KOPT-K1 (cell line): ENCODE measurements at regions not wholly inside any gene's neighbourhood (a gene's known extent, or its start where the extent isn't known, plus 50 kb on each side); places are given as distances from the start of the nearest gene placed in this dataset.

ENCODE experiments used
- H3K27ac ChIP-seq: fragments of 200-600 bp; sonication (generic); 2 replicates; pipeline ENCODE4 v1.5.1; 2016; ENCODE audit warnings: antibody characterized with exemption, mild to moderate bottlenecking, low read depth, low read length; ENCODE audit not compliant: poor library complexity, severe bottlenecking
- H3K36me3 ChIP-seq: fragments of 200-600 bp; sonication (generic); 2 replicates; pipeline ENCODE4 v1.5.1; 2017; ENCODE audit warnings: antibody characterized with exemption, mild to moderate bottlenecking, low read length, moderate library complexity; ENCODE audit not compliant: insufficient read depth
- H3K9me3 ChIP-seq: fragments of 200-600 bp; sonication (generic); 2 replicates; pipeline ENCODE4 v1.5.1; 2017; ENCODE audit warnings: antibody characterized with exemption, low read length, mild to moderate bottlenecking; ENCODE audit not compliant: insufficient read depth, poor library complexity, severe bottlenecking

DNA sequence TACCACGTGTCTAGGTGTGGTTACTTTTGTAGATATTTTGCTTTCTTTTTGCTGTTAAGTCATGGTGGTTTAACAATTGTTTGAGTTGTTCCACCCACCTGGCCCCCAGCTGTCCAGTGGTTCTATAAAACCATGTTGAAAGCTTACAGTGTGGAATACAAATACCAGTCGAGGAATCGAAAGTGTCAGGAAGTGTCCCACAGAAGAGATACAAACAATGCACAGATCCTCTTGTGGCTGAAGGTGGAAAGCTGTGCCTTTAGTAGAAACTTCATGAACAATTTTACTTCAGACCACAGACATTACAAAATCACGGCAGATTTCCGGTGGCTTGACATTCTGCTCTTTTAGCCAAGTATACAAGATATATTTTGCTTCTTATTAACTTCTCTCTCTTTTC lies 782.4 kb upstream of the SOX9 start:
- H3K9me3 ChIP-seq = no peaks in the 10 kb centered on the region
- no peaks in the 10 kb centered on the region for H3K36me3 ChIP-seq

DNA sequence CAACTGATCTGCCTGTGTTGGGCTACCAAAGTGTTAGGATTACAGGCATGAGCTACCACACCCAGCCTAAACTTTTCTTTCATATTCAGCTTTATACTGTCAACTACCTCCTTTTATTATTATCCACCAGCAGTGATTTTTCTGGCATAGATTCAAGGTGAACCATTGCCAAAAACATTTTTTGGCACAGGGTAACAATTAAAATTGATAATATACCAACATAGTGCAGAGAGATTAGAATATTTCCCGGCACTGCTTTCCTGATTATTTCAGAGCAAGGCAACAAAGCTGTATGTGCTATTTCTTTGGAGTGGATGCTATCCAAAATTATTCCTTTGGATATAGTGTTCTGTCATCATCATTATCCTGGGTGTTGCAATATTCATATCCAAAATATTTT lies 781.6 kb upstream of the SOX9 start:
- H3K36me3 ChIP-seq = no peaks in the 10 kb centered on the region
- H3K27ac ChIP-seq = no peak overlapping the region

More for the DNA sequence above, 782.4 kb upstream of the SOX9 start:
- no peak overlapping the region for H3K27ac ChIP-seq

DNA sequence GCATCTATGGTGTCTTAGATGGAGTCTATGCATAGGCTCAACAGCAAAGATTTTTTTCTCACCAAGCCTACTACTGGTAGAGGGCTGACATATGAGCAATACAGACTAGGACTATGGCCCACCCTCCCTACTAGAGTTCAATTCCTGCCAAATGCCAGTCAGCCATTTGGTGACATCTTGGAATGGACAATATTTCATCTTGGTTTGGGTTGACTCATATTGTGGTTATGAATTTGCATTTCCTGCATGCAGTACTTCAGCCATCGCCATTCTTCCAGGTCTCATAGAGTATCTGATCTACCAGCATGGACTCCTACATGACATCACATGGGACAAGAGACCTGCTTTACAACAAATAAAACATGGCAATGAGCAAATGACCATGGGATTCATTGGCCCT lies 778.1 kb upstream of the SOX9 start:
- no peaks in the 10 kb centered on the region for H3K36me3 ChIP-seq
- no peak overlapping the region for H3K27ac ChIP-seq
- H3K9me3 ChIP-seq = no peaks in the 10 kb centered on the region

More for the DNA sequence above, 781.6 kb upstream of the SOX9 start:
- no peaks in the 10 kb centered on the region for H3K9me3 ChIP-seq

DNA sequence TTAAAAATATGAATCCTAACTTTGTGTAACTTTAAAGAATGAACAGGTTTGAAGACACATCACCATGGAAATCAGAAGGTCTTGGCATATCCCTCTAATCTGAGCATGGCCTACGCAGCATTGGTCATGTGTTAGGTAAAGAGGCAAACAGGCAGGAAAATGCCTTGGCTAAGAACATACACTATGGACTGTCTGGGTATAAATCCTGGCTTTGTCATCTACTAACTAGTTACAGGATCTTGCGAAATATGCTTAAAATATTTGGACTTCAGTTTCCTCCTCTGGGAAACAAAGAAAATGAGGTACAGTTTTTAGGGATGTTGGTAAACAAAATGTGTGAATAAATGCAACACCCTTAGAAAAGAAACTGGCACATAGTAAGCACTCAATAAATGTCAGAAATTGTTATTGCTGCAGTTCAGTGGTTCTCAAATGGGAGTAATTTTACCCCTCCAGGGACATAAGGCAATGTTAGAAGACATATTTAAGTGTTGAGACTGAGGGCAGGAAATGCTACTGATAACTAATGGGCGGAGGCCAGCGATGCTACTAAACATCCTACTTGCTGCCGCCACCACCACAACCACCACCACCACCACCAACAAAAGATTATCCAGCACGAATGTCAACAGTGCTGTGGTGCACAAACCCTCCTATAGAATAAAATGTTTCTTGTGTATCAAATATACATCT lies 770.8 kb upstream of the SOX9 start:
- Histone ChIP-seq H3K9me3 (no peaks in the 10 kb centered on the region), H3K36me3 (no peaks in the 10 kb centered on the region), H3K27ac (no peak overlapping the region)

DNA sequence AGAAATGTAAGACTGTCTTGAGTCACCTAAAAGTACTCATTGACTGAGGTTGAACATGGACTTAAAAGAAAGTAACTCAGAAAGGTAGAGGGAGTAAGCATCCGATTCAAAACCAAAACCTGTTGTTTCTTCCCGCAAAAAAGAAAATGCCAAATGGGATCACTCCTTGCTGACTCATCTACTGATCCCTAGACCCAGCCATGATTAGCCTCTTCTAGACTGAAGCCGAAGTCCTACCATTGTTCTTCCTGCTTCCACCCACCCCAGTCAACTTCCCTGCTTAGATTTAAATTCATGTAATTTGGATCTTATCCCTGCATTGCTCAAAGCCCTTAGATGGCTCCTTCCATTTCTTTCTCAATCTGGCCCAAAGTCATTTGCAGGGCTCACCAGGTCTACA lies 760.5 kb upstream of the SOX9 start:
- Histone ChIP-seq H3K9me3 (peaks cover 4% of the 10 kb centered on the region), H3K36me3 (no peaks in the 10 kb centered on the region), H3K27ac (no peak overlapping the region)

GRCh38 chr17:71361656-71362450 lies 759.0 kb upstream of the SOX9 start:
- H3K27ac ChIP-seq = no peak overlapping the region
- H3K36me3 ChIP-seq = no peaks in the 10 kb centered on the region
- H3K9me3 ChIP-seq = peaks cover 4% of the 10 kb centered on the region

DNA sequence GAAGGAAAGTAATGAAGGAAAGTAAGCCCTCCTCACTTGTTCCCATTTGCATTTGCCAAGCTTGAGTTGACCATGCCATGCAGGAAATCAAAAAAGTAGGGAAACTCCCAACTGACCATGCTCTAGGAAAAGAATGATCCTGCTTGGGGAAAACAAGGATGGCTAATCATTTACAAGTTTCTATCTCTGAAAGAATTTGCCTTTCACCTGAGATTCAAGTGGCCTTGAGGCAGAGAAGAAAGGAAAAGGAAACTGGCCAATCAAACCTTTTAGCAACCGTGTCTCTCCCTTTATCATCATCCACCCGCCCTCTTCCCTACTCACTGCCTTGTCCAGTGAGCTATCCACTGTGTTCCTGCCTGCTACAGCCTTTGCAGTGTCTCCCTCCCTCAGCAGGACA lies 757.2 kb upstream of the SOX9 start:
- Histone ChIP-seq H3K27ac (no peak overlapping the region), H3K36me3 (no peaks in the 10 kb centered on the region), H3K9me3 (peaks cover 4% of the 10 kb centered on the region)

DNA sequence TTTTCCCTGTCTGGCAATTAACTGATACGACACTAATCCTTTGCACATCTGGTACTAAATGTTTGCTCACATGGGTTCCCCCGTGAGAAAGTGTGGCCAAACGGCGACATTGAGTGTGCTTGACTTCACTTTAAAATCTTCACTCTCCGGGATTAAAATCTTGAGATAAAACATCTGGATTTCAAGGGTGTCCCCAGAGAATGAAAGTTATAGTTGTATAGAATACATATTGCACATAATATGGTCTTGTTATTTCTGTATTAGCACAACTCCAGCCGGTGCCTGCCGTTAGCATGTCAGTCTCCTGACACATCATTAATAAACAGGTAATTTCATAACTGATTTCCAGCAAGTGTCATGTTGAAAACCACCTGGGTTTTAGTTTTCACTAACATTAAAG lies 749.0 kb upstream of the SOX9 start:
- Histone ChIP-seq H3K27ac (no peak overlapping the region), H3K36me3 (no peaks in the 10 kb centered on the region), H3K9me3 (no peaks in the 10 kb centered on the region)

DNA sequence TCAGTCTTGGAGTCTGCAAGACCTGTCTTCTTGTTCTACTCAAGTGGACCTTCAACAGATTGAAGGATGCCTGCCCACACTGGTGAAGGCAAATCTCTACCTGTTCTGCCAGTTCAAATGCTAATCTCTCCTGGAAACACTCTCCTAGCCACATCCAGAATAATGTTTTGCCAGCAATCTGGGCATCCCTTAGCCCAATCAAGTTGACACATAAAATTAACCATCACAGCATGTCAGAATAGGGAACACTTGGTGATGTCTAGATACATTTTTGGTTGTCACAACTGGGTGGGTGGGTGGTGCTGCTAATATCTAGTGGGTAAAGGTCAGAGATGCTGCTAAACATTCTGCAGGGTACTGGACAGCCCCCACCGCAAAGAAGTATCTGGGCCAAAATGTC lies 744.9 kb upstream of the SOX9 start:
- Histone ChIP-seq H3K9me3 (no peaks in the 10 kb centered on the region), H3K27ac (no peak overlapping the region), H3K36me3 (no peaks in the 10 kb centered on the region)

GRCh38 chr17:71376933-71377332 lies 743.9 kb upstream of the SOX9 start:
- H3K27ac ChIP-seq = no peak overlapping the region
- H3K9me3 ChIP-seq = no peaks in the 10 kb centered on the region
- H3K36me3 ChIP-seq = no peaks in the 10 kb centered on the region

GRCh38 chr17:71378036-71378435 lies 742.8 kb upstream of the SOX9 start:
- Histone ChIP-seq H3K27ac (no peak overlapping the region), H3K36me3 (no peaks in the 10 kb centered on the region), H3K9me3 (no peaks in the 10 kb centered on the region)

- Histone ChIP-seq H3K27ac (no peak overlapping the region), H3K36me3 (no peaks in the 10 kb centered on the region)
Measured at GRCh38 chr17:71378741-71379140, 742.1 kb upstream of the SOX9 start.

DNA sequence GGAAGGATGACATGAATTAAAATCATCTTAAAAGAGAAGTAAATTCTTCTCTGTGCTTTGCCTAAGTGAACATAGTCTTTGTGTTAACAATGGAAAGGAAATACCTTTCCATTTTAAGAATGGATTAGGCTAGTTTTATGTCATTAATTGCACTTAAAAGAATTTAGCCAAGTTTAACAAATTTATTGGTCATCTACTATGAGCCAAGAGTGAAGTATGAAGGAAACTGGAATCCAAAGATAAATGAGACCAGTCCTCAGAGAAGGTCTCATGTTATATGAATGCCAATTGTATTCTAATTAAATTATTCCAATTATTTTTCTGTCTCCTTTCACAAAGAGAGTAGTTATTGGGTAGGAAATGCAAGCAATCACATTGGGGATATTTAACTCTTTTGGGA lies 741.3 kb upstream of the SOX9 start:
- Histone ChIP-seq H3K36me3 (no peaks in the 10 kb centered on the region), H3K9me3 (no peaks in the 10 kb centered on the region), H3K27ac (no peak overlapping the region)

More at GRCh38 chr17:71378741-71379140, 742.1 kb upstream of the SOX9 start:
- no peaks in the 10 kb centered on the region for H3K9me3 ChIP-seq

DNA sequence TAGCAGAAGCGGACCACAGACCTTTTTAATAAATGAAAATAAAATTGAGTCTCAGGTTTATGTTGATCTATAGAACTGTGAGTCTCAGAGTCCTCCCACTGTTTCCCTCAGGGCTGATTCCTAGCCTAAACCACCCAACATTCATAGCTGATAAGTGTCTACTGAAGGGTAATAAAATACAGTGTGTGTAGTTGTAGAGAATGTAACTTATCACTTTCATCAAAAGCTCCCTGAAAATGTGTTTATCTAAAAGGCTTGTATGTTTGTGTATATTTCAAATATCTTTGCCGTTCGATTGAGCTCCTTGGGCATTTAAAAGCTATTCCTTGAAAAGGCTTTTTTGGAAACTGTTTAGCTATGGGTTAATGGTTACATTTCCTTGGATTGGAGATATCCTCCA lies 740.3 kb upstream of the SOX9 start:
- no peak overlapping the region for H3K27ac ChIP-seq
- no peaks in the 10 kb centered on the region for H3K9me3 ChIP-seq

GRCh38 chr17:71380936-71381335 lies 739.9 kb upstream of the SOX9 start:
- no peaks in the 10 kb centered on the region for H3K9me3 ChIP-seq
- no peaks in the 10 kb centered on the region for H3K36me3 ChIP-seq
- H3K27ac ChIP-seq = no peak overlapping the region

More for the DNA sequence above, 740.3 kb upstream of the SOX9 start:
- H3K36me3 ChIP-seq = no peaks in the 10 kb centered on the region

GRCh38 chr17:71383091-71383490 lies 737.7 kb upstream of the SOX9 start:
- no peaks in the 10 kb centered on the region for H3K9me3 ChIP-seq
- no peak overlapping the region for H3K27ac ChIP-seq
- H3K36me3 ChIP-seq = no peaks in the 10 kb centered on the region
